SK-N-SH (cell line): ENCODE measurements at regions not wholly inside any gene's neighbourhood (a gene's known extent, or its start where the extent isn't known, plus 50 kb on each side); places are given as distances from the start of the nearest gene placed in this dataset.

ENCODE experiments used
- CTCF ChIA-PET: fragments of 300-600, 350-600 bp; formaldehyde crosslinking; extraction: SDS; loops from one replicate; lab custom pipeline; 2021; lab: Yijun Ruan, JAX
- POLR2A ChIA-PET: fragments of 350-600 bp; sonication (Branson Sonifier 250); formaldehyde crosslinking; extraction: SDS; loops from one replicate; lab custom pipeline; 2020; ENCODE audit warnings: antibody characterized with exemption, inconsistent platforms; lab: Yijun Ruan, JAX
- DNase-seq: peaks from one replicate; pipeline ENCODE4 v3.0.0; 2012
- H2AFZ ChIP-seq: fragments of 200-600 bp; sonication (generic); 2 replicates; pipeline ENCODE4 v1.8.1; 2016; ENCODE audit warnings: antibody characterized with exemption, mild to moderate bottlenecking, low read depth
- H3F3A ChIP-seq: fragments of 200-600 bp; sonication (generic); replicated peaks from 2 replicates; pipeline ENCODE3; 2016; ENCODE audit warnings: antibody characterized with exemption, mild to moderate bottlenecking; ENCODE audit not compliant: insufficient read depth
- H3K27ac ChIP-seq, 2 experiments: fragments of 200-500 bp in 1 of 2; fragments of 200-600 bp in 1 of 2; sonication (Bioruptor generic) in 1 of 2; sonication (generic), shearing (Covaris generic) in 1 of 2; 2 replicates each; pipeline versions ENCODE4 v1.5.1 to v1.6.1; 2014 to 2016; ENCODE audit warnings: low read depth in 2 of 2, inconsistent platforms in 1 of 2, low read length in 1 of 2, mild to moderate bottlenecking in 1 of 2, mixed read lengths in 1 of 2
- H3K27me3 ChIP-seq: fragments of 200-600 bp; sonication (generic), shearing (Covaris generic); 2 replicates; pipeline ENCODE4 v1.6.1; 2016; ENCODE audit warnings: mixed run types; ENCODE audit not compliant: insufficient read depth
- H3K36me3 ChIP-seq, 2 experiments: fragments of 200-500 bp in 1 of 2; fragments of 200-600 bp in 1 of 2; sonication (Bioruptor generic) in 1 of 2; sonication (generic) in 1 of 2; replicated peaks in 1 of 2; 2 replicates each; pipeline versions ENCODE3 to v1.5.1; 2014 to 2016; ENCODE audit warnings: low read length in 1 of 2, mild to moderate bottlenecking in 1 of 2; ENCODE audit not compliant: insufficient read depth in 2 of 2, control insufficient read depth in 1 of 2
- H3K4me1 ChIP-seq, 2 experiments: fragments of 200-500 bp in 1 of 2; fragments of 200-600 bp in 1 of 2; sonication (Bioruptor generic) in 1 of 2; sonication (generic), shearing (Covaris generic) in 1 of 2; 2 replicates each; pipeline versions ENCODE4 v1.5.1 to v1.6.1; 2014 to 2016; ENCODE audit warnings: low read depth in 1 of 2, low read length in 1 of 2, mixed run types in 1 of 2; ENCODE audit not compliant: insufficient read depth in 2 of 2, control insufficient read depth in 1 of 2
- H3K4me2 ChIP-seq: fragments of 200-600 bp; sonication (generic), shearing (Covaris generic); 2 replicates; pipeline ENCODE4 v1.6.1; 2017; ENCODE audit warnings: mixed run types
- H3K4me3 ChIP-seq, 2 experiments: fragments of 200-500 bp in 1 of 2; fragments of 200-600 bp in 1 of 2; sonication (Bioruptor generic) in 1 of 2; sonication (generic), shearing (Covaris generic) in 1 of 2; 2 replicates each; pipeline versions ENCODE4 v1.5.1 to v1.8.1; 2014 to 2016; ENCODE audit warnings: low read depth in 2 of 2, inconsistent platforms in 1 of 2, low read length in 1 of 2, mild to moderate bottlenecking in 1 of 2, mixed read lengths in 1 of 2, moderate library complexity in 1 of 2
- H3K79me2 ChIP-seq: fragments of 200-600 bp; sonication (generic); 2 replicates; pipeline ENCODE4 v1.8.1; 2017; ENCODE audit warnings: mild to moderate bottlenecking; ENCODE audit not compliant: insufficient read depth
- H3K9ac ChIP-seq: fragments of 200-600 bp; sonication (generic); 2 replicates; pipeline ENCODE4 v1.6.1; 2017; ENCODE audit warnings: mixed run types
- H3K9me2 ChIP-seq: fragments of 200-600 bp; sonication (generic); 2 replicates; pipeline ENCODE4 v1.6.1; 2017; ENCODE audit warnings: mixed run types
- H3K9me3 ChIP-seq: fragments of 200-600 bp; sonication (generic); 2 replicates; pipeline ENCODE4 v1.6.1; 2017; ENCODE audit warnings: mixed run types, mild to moderate bottlenecking, moderate library complexity
- H4K20me1 ChIP-seq: fragments of 200-600 bp; sonication (generic); 2 replicates; pipeline ENCODE4 v1.6.1; 2017; ENCODE audit warnings: mild to moderate bottlenecking, mixed run types; ENCODE audit not compliant: insufficient read depth
- CHD2 ChIP-seq: fragments of 150-350 bp; IDR thresholded peaks from 2 replicates; pipeline ENCODE4 v1.6.1; 2018; ENCODE audit warnings: low read length; ENCODE audit not compliant: partially characterized antibody
- ELF1 ChIP-seq: IDR thresholded peaks from 2 replicates; pipeline ENCODE4 v1.4.0; 2012
- FOXM1 ChIP-seq: IDR thresholded peaks from 2 replicates; pipeline ENCODE4 v1.4.0; 2012; ENCODE audit warnings: low read depth, mild to moderate bottlenecking
- GABPA ChIP-seq: IDR thresholded peaks from 2 replicates; pipeline ENCODE4 v1.4.0; 2012; ENCODE audit warnings: low read depth, mild to moderate bottlenecking
- GATA2 ChIP-seq: sonication (generic); formaldehyde crosslinking; IDR thresholded peaks from 2 replicates; pipeline ENCODE4 v1.5.0; 2020; ENCODE audit warnings: mild to moderate bottlenecking, missing genetic modification reagents
- MEF2A ChIP-seq: IDR thresholded peaks from 2 replicates; pipeline ENCODE4 v1.4.0; 2012; ENCODE audit warnings: low read depth, borderline replicate concordance
- NFIC ChIP-seq: IDR thresholded peaks from 2 replicates; pipeline ENCODE4 v1.4.0; 2012; ENCODE audit warnings: borderline replicate concordance
- RCOR1 ChIP-seq: fragments of 150-350 bp; IDR thresholded peaks from 2 replicates; pipeline ENCODE4 v1.6.1; 2017; ENCODE audit warnings: antibody characterized with exemption, low read length
- RFX5 ChIP-seq: IDR thresholded peaks from 2 replicates; pipeline ENCODE4 v1.6.1; 2012; ENCODE audit warnings: mild to moderate bottlenecking, improper control_type of control experiment, low read length
- RXRA ChIP-seq: IDR thresholded peaks from 2 replicates; pipeline ENCODE4 v1.4.0; 2012; ENCODE audit warnings: low read depth, mild to moderate bottlenecking, borderline replicate concordance
- SMC3 ChIP-seq: IDR thresholded peaks from 2 replicates; pipeline ENCODE4 v1.6.1; 2012; ENCODE audit warnings: low read depth, low read length, improper control_type of control experiment
- TAF1 ChIP-seq: IDR thresholded peaks from 2 replicates; pipeline ENCODE4 v1.6.1; 2012; ENCODE audit warnings: low read depth, mild to moderate bottlenecking, low read length, moderate library complexity, borderline replicate concordance
- WGBS: methylation state at CpG from one replicate; pipeline ENCODE4 v1.1.6; 2017; ENCODE audit warnings: low lambda C conversion rate; 5-methylcytosine and 5-hydroxymethylcytosine counted together
- TF ChIP-seq, protein P1 (sequence below): IDR thresholded peaks from 2 replicates; pipeline ENCODE4; 2012
- TF ChIP-seq, protein P2 (sequence below): fragments of 200-600 bp; sonication (generic); IDR thresholded peaks from 2 replicates; pipeline ENCODE4 v1.6.1; 2017; ENCODE audit warnings: antibody characterized with exemption, mild to moderate bottlenecking, moderate library complexity
- TF ChIP-seq, protein P3 (sequence below): IDR thresholded peaks from 2 replicates; pipeline ENCODE4 v1.4.0; 2012; ENCODE audit warnings: low read depth, borderline replicate concordance
- TF ChIP-seq, protein P4 (sequence below): fragments of 150-350 bp; IDR thresholded peaks from 2 replicates; pipeline ENCODE4 v1.6.1; 2017; ENCODE audit warnings: antibody characterized with exemption, low read length, low read depth, borderline replicate concordance

DNA sequence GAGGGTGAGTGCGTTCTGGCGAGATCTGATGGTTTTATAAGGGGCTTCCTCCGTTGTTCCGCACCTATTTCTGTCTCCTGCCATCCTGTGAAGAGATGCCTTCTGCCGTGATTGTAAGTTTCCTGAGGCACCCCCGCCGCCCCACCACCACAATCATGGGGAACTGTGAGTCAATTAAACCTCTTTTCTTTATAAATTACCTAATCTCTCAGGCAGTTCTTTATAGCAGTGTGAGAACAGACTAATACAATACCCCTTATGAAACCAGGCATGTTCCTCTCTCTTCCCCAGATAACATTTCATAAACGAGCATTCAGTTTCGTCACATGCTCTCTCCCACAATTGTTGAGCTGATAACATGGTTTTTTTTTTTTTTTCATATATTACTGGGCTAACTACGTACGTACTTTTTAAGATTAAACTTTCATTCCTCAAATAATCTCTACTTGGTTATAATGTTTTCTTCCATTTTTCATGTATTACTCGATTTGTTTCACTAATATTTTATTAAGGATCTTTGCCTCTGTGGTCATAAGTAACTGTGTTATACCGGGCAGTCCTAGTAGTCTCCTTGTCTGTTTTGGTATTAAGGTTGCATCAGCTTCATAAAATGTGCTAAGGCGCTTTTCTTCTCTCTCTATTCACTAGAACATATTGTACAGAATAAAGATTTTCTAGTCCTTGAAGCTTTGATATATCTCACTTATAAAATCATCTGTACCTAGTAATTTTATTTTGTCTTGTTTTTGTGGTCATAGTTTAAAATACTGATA is 64.9 kb upstream of the MVB12B start:
- Histone ChIP-seq H3K36me3 (no peaks in the 10 kb centered on the region), H3K79me2 (no peaks in the 10 kb centered on the region), H3K9me3 (no peaks in the 10 kb centered on the region), H3K4me1 (no peaks in the 10 kb centered on the region), H3K9me2 (no peaks in the 10 kb centered on the region), H3F3A (no peaks in the 10 kb centered on the region), H4K20me1 (no peaks in the 10 kb centered on the region), H3K27me3 (peaks cover 20% of the 10 kb centered on the region), H3K27ac (no peak overlapping the region), H3K4me2 (no peak overlapping the region), H2AFZ (no peak overlapping the region), H3K9ac (no peak overlapping the region), H3K4me3 (no peak overlapping the region)
- no peak for DNase-seq
- ChIA-PET CTCF (interaction anchor here (1.0 kb wide), 1 partner anchor 137 kb away, joined by 3 read pairs; no protein-coding TSS in a partner anchor), POLR2A (no interaction called here)
- TF ChIP-seq CHD2: no peak
- no peak for TF ChIP-seq RFX5
- no peak for TF ChIP-seq RXRA
- TF ChIP-seq TAF1: no peak
- no peak for TF ChIP-seq RCOR1
- WGBS: 61% methylated on average over 14 of the region's 14 CpGs

DNA sequence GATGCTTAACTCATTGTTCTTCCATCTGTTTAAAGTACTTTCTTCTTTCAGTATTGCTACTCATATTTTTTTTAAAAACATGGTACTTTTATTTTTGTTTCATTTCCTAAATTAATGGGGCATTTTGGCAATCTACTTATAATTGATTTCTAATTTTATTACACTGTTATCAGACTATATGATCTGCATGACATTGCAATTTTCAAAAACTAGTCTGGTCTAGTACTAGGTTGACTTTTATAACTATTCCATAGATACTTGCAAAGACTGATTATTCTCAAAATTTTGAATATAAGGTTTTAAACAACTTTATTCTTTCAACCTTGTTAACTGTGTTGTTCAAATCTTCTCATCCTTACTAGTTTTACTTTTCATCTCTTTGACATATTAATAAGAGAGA is 63.9 kb upstream of the MVB12B start:
- Histone ChIP-seq H3K27me3 (peaks cover 29% of the 10 kb centered on the region), H3F3A (no peaks in the 10 kb centered on the region), H3K79me2 (no peaks in the 10 kb centered on the region), H2AFZ (no peak overlapping the region), H3K4me2 (no peak overlapping the region), H3K4me3 (no peak overlapping the region), H4K20me1 (no peaks in the 10 kb centered on the region), H3K4me1 (no peaks in the 10 kb centered on the region), H3K27ac (no peak overlapping the region), H3K9me3 (no peaks in the 10 kb centered on the region), H3K9me2 (no peaks in the 10 kb centered on the region), H3K36me3 (no peaks in the 10 kb centered on the region), H3K9ac (no peak overlapping the region)
- no peak for DNase-seq
- TF ChIP-seq, protein P1, sequence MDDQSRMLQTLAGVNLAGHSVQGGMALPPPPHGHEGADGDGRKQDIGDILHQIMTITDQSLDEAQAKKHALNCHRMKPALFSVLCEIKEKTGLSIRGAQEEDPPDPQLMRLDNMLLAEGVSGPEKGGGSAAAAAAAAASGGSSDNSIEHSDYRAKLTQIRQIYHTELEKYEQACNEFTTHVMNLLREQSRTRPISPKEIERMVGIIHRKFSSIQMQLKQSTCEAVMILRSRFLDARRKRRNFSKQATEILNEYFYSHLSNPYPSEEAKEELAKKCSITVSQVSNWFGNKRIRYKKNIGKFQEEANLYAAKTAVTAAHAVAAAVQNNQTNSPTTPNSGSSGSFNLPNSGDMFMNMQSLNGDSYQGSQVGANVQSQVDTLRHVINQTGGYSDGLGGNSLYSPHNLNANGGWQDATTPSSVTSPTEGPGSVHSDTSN: no peak
- TF ChIP-seq GATA2 (CRISPR knock-in tag) (no peak), CHD2 (no peak), RXRA (no peak), GABPA (no peak), ELF1 (no peak), SMC3 (no peak), NFIC (no peak), MEF2A (no peak), FOXM1 (no peak)
- TF ChIP-seq, protein P2, sequence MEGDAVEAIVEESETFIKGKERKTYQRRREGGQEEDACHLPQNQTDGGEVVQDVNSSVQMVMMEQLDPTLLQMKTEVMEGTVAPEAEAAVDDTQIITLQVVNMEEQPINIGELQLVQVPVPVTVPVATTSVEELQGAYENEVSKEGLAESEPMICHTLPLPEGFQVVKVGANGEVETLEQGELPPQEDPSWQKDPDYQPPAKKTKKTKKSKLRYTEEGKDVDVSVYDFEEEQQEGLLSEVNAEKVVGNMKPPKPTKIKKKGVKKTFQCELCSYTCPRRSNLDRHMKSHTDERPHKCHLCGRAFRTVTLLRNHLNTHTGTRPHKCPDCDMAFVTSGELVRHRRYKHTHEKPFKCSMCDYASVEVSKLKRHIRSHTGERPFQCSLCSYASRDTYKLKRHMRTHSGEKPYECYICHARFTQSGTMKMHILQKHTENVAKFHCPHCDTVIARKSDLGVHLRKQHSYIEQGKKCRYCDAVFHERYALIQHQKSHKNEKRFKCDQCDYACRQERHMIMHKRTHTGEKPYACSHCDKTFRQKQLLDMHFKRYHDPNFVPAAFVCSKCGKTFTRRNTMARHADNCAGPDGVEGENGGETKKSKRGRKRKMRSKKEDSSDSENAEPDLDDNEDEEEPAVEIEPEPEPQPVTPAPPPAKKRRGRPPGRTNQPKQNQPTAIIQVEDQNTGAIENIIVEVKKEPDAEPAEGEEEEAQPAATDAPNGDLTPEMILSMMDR: no peak
- TF ChIP-seq, protein P3, sequence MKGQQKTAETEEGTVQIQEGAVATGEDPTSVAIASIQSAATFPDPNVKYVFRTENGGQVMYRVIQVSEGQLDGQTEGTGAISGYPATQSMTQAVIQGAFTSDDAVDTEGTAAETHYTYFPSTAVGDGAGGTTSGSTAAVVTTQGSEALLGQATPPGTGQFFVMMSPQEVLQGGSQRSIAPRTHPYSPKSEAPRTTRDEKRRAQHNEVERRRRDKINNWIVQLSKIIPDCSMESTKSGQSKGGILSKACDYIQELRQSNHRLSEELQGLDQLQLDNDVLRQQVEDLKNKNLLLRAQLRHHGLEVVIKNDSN: no peak
- TF ChIP-seq, protein P4, sequence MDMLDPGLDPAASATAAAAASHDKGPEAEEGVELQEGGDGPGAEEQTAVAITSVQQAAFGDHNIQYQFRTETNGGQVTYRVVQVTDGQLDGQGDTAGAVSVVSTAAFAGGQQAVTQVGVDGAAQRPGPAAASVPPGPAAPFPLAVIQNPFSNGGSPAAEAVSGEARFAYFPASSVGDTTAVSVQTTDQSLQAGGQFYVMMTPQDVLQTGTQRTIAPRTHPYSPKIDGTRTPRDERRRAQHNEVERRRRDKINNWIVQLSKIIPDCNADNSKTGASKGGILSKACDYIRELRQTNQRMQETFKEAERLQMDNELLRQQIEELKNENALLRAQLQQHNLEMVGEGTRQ: no peak
- ChIA-PET POLR2A (no interaction called here), CTCF (interaction anchor here (1.0 kb wide), 1 partner anchor 136 kb away, joined by 3 read pairs; no protein-coding TSS in a partner anchor)
